PC-9 (cell line): ENCODE measurements at regions not wholly inside any gene's neighbourhood (a gene's known extent, or its start where the extent isn't known, plus 50 kb on each side); places are given as distances from the start of the nearest gene placed in this dataset.

Source experiments
- BruUV-seq: library from RNA; stranded (reverse); fragments of 400-500 nt; replicated peaks from 2 replicates; lab custom pipeline; 2021; lab: Mats Ljungman, UMichigan
- CTCF ChIA-PET: fragments of 300-600 bp; sonication (Branson Sonifier 250); formaldehyde crosslinking; loops from one replicate; lab custom pipeline; 2022; ENCODE audit warnings: antibody characterized with exemption; lab: Charles Lee
- POLR2A ChIA-PET: fragments of 300-600 bp; sonication (Branson Sonifier 250); formaldehyde crosslinking; loops from one replicate; lab custom pipeline; 2022; ENCODE audit warnings: antibody characterized with exemption; ENCODE audit not compliant: unreplicated experiment; lab: Charles Lee
- DNase-seq, 2 experiments: peaks; one replicate each; pipeline versions ENCODE4 v3.0.0 to v3.0.0-alpha.2; 2015 to 2022; ENCODE audit warnings: mixed read lengths in 1 of 2
- H2AFZ ChIP-seq: fragments of 200-600 bp; sonication (generic); 2 replicates; pipeline ENCODE4 v1.8.1; 2017; ENCODE audit warnings: antibody characterized with exemption
- H3F3A ChIP-seq: fragments of 200-600 bp; sonication (generic); 2 replicates; pipeline ENCODE4 v1.8.1; 2017; ENCODE audit warnings: antibody characterized with exemption, mild to moderate bottlenecking, low read depth; ENCODE audit not compliant: insufficient read depth
- H3K27ac ChIP-seq: fragments of 200-600 bp; sonication (generic); 2 replicates; pipeline ENCODE4 v1.6.1; 2016; ENCODE audit warnings: mixed run types
- H3K27me3 ChIP-seq: fragments of 200-600 bp; sonication (generic); 2 replicates; pipeline ENCODE4 v1.6.1; 2016; ENCODE audit warnings: low read depth, mixed run types; ENCODE audit not compliant: insufficient read depth
- H3K36me3 ChIP-seq: fragments of 200-600 bp; sonication (generic); 2 replicates; pipeline ENCODE4 v1.6.1; 2016; ENCODE audit warnings: low read depth, mixed run types
- H3K4me1 ChIP-seq: fragments of 200-600 bp; sonication (generic); replicated peaks from 2 replicates; pipeline ENCODE4 v1.6.1; 2016; ENCODE audit warnings: mixed run types; ENCODE audit not compliant: insufficient read depth
- H3K4me2 ChIP-seq: fragments of 200-600 bp; sonication (generic); 2 replicates; pipeline ENCODE4 v1.6.1; 2017; ENCODE audit warnings: mixed run types
- H3K4me3 ChIP-seq: fragments of 200-600 bp; sonication (generic); 2 replicates; pipeline ENCODE4 v1.6.1; 2016; ENCODE audit warnings: mixed run types
- H3K79me2 ChIP-seq: fragments of 200-600 bp; sonication (generic); 2 replicates; pipeline ENCODE4 v1.6.1; 2017; ENCODE audit warnings: low read depth, mixed run types
- H3K9me2 ChIP-seq: fragments of 200-600 bp; sonication (generic); 2 replicates; pipeline ENCODE4 v1.8.1; 2017; ENCODE audit warnings: mild to moderate bottlenecking; ENCODE audit not compliant: insufficient read depth
- H3K9me3 ChIP-seq: fragments of 200-600 bp; sonication (generic); 2 replicates; pipeline ENCODE4 v1.8.1; 2016; ENCODE audit warnings: low read depth; ENCODE audit not compliant: insufficient read depth
- H4K20me1 ChIP-seq: fragments of 200-600 bp; sonication (generic); 2 replicates; pipeline ENCODE4 v1.8.1; 2017; ENCODE audit not compliant: insufficient read depth
- CTCF ChIP-seq: fragments of 200-600 bp; sonication (generic); conservative IDR thresholded peaks from 2 replicates; pipeline ENCODE4 v1.6.1; 2017; ENCODE audit warnings: mixed run types, antibody characterized with exemption, mild to moderate bottlenecking, moderate library complexity
- EZH2 ChIP-seq: fragments of 200-600 bp; sonication (generic); IDR thresholded peaks from 2 replicates; pipeline ENCODE4 v1.8.0; 2017; ENCODE audit warnings: antibody characterized with exemption, low read depth
- intact Hi-C: fragments of 100-400 bp; cut with micrococcal nuclease; formaldehyde crosslinking; loops from one replicate; pipeline ENCODE4 v1.10.0; 2022; ENCODE audit not compliant: unreplicated experiment

- no peaks in the 10 kb centered on the region for H3K79me2 ChIP-seq
- no TSS peak for BruUV-seq
- H3K4me2 ChIP-seq = no peak overlapping the region
- TF ChIP-seq EZH2 (no peak), CTCF (no peak)
- no peaks in the 10 kb centered on the region for H3K27me3 ChIP-seq
- no peak for DNase-seq
- H3K9me2 ChIP-seq = no peaks in the 10 kb centered on the region
- no peaks in the 10 kb centered on the region for H3K36me3 ChIP-seq
- intact Hi-C loops = loop anchor here (10.0 kb wide), 1 partner anchor 1284 kb away; no protein-coding TSS in a partner anchor
- no peaks in the 10 kb centered on the region for H4K20me1 ChIP-seq
- no peaks in the 10 kb centered on the region for H3K9me3 ChIP-seq
- no peaks in the 10 kb centered on the region for H3F3A ChIP-seq
- H3K4me1 ChIP-seq = no peaks in the 10 kb centered on the region
- no peak overlapping the region for H3K4me3 ChIP-seq
- ChIA-PET POLR2A (no interaction called here), CTCF (interaction anchor here (0.6 kb wide), 1 partner anchor 109 kb away, joined by 4 read pairs; no protein-coding TSS in a partner anchor)
- peak overlapping the region; percentile 53 for H2AFZ ChIP-seq
- H3K27ac ChIP-seq = no peak overlapping the region
Observed at GRCh38 chr13:105598529-105598928, 936.9 kb downstream of the EFNB2 start.

GRCh38 chr13:105597573-105597972, 937.9 kb downstream of the EFNB2 start:
- H2AFZ ChIP-seq = no peak overlapping the region
- no peak overlapping the region for H3K4me3 ChIP-seq
- H3K9me2 ChIP-seq = no peaks in the 10 kb centered on the region
- H3K9me3 ChIP-seq = no peaks in the 10 kb centered on the region
- no peaks in the 10 kb centered on the region for H3K27me3 ChIP-seq
- intact Hi-C loops = loop anchor here (10.0 kb wide), 1 partner anchor 1283 kb away; no protein-coding TSS in a partner anchor
- H3K79me2 ChIP-seq = no peaks in the 10 kb centered on the region
- no peak for DNase-seq
- TF ChIP-seq EZH2 (no peak), CTCF (no peak)
- no peaks in the 10 kb centered on the region for H3F3A ChIP-seq
- no peak overlapping the region for H3K4me2 ChIP-seq
- no peaks in the 10 kb centered on the region for H4K20me1 ChIP-seq
- no peaks in the 10 kb centered on the region for H3K4me1 ChIP-seq
- H3K36me3 ChIP-seq = no peaks in the 10 kb centered on the region
- ChIA-PET POLR2A (no interaction called here), CTCF (no interaction called here)
- H3K27ac ChIP-seq = no peak overlapping the region
- no TSS peak for BruUV-seq

- H2AFZ ChIP-seq = no peak overlapping the region
- no peak overlapping the region for H3K4me2 ChIP-seq
- intact Hi-C loops = loop anchor here (10.0 kb wide), 1 partner anchor 1281 kb away; no protein-coding TSS in a partner anchor
- H3K4me3 ChIP-seq = no peak overlapping the region
- H3K36me3 ChIP-seq = no peaks in the 10 kb centered on the region
- no peaks in the 10 kb centered on the region for H4K20me1 ChIP-seq
- TF ChIP-seq CTCF (no peak), EZH2 (no peak)
- no peaks in the 10 kb centered on the region for H3K9me3 ChIP-seq
- H3K4me1 ChIP-seq = peaks cover 5% of the 10 kb centered on the region
- ChIA-PET CTCF (no interaction called here), POLR2A (no interaction called here)
- no peak for DNase-seq
- no peaks in the 10 kb centered on the region for H3K9me2 ChIP-seq
- 0 out of 2 replicates have a peak, but pooled peaks cover under 1% of the 10 kb centered on the region for H3F3A ChIP-seq
- H3K27ac ChIP-seq = no peak overlapping the region
- no TSS peak for BruUV-seq
- H3K79me2 ChIP-seq = no peaks in the 10 kb centered on the region
- no peaks in the 10 kb centered on the region for H3K27me3 ChIP-seq
Observed at GRCh38 chr13:105595471-105595870, 940.0 kb downstream of the EFNB2 start.
